ENCODE measurements at regions not wholly inside any gene's neighbourhood (a gene's known extent, or its start where the extent isn't known, plus 50 kb on each side); places are given as distances from the start of the nearest gene placed in this dataset.

GRCh38 chr13:33578786-33579185, 239.2 kb upstream of the RFC3 start:
- TF ChIP-seq CTCF (IDR thresholded peaks at IDR 0.05): no peak
- ATAC-seq: no peak
- Histone ChIP-seq H3K4me1 (no peaks in the 10 kb centered on the region), H3K9me3 (no peaks in the 10 kb centered on the region), H3K36me3 (no peaks in the 10 kb centered on the region), H3K27me3 (ENCODE audit: low read depth) (no peaks in the 10 kb centered on the region), H3K4me3 (no peak overlapping the region), H3K27ac (no peak overlapping the region)
- intact Hi-C loops (cut with DNase I): no loop called here
- no peak for DNase-seq

GRCh38 chr13:33582121-33582520, 235.8 kb upstream of the RFC3 start:
- Histone ChIP-seq H3K36me3 (no peaks in the 10 kb centered on the region), H3K27me3 (ENCODE audit: low read depth) (no peaks in the 10 kb centered on the region), H3K4me3 (no peak overlapping the region), H3K9me3 (no peaks in the 10 kb centered on the region), H3K4me1 (no peaks in the 10 kb centered on the region), H3K27ac (no peak overlapping the region)
- no peak for ATAC-seq
- no peak for TF ChIP-seq CTCF (IDR thresholded peaks at IDR 0.05)
- intact Hi-C loops (cut with DNase I): no loop called here
- DNase-seq: no peak

GRCh38 chr13:33583398-33583797, 234.6 kb upstream of the RFC3 start:
- no peak overlapping the region for H3K4me3 ChIP-seq
- no peak for TF ChIP-seq CTCF (IDR thresholded peaks at IDR 0.05)
- no peaks in the 10 kb centered on the region for H3K36me3 ChIP-seq
- ATAC-seq: no peak
- no peak for DNase-seq
- H3K27me3 ChIP-seq (ENCODE audit: low read depth): no peaks in the 10 kb centered on the region
- no peaks in the 10 kb centered on the region for H3K4me1 ChIP-seq
- intact Hi-C loops (cut with DNase I): no loop called here
- H3K27ac ChIP-seq: no peak overlapping the region
- no peaks in the 10 kb centered on the region for H3K9me3 ChIP-seq

- ATAC-seq: no peak
- Histone ChIP-seq H3K4me1 (no peaks in the 10 kb centered on the region), H3K27ac (no peak overlapping the region), H3K4me3 (no peak overlapping the region), H3K27me3 (ENCODE audit: low read depth) (no peaks in the 10 kb centered on the region), H3K36me3 (no peaks in the 10 kb centered on the region), H3K9me3 (no peaks in the 10 kb centered on the region)
- intact Hi-C loops (cut with DNase I): no loop called here
- no peak for TF ChIP-seq CTCF (IDR thresholded peaks at IDR 0.05)
- DNase-seq: no peak
Observed at GRCh38 chr13:33590936-33591335, 227.0 kb upstream of the RFC3 start.

- DNase-seq: no peak
Observed at GRCh38 chr13:33606692-33607091, 211.3 kb upstream of the RFC3 start.

More at GRCh38 chr13:33606692-33607091, 211.3 kb upstream of the RFC3 start:
- H3K36me3 ChIP-seq: no peaks in the 10 kb centered on the region
- H3K4me1 ChIP-seq: peaks cover 15% of the 10 kb centered on the region
- H3K27me3 ChIP-seq (ENCODE audit: low read depth): no peaks in the 10 kb centered on the region
- no peak overlapping the region for H3K4me3 ChIP-seq
- no peak overlapping the region for H3K27ac ChIP-seq
- H3K9me3 ChIP-seq: no peaks in the 10 kb centered on the region
- TF ChIP-seq CTCF (IDR thresholded peaks at IDR 0.05): no peak
- intact Hi-C loops (cut with DNase I): no loop called here
- ATAC-seq: no peak

All from lower lobe of right lung (tissue), 2 donors.